Panc1 (cell line): ENCODE measurements at regions not wholly inside any gene's neighbourhood (a gene's known extent, or its start where the extent isn't known, plus 50 kb on each side); places are given as distances from the start of the nearest gene placed in this dataset.

Source experiments
- ATAC-seq: fragments of 200-7000 bp; cut with Tn5 transposase; 2 replicates; pipeline ENCODE4 v1.9.1; 2020; ENCODE audit warnings: mild to moderate bottlenecking, moderate library complexity
- BruUV-seq: library from RNA; stranded (reverse); fragments of 400-500 nt; replicated peaks from 2 replicates; lab custom pipeline; 2021; lab: Mats Ljungman, UMichigan
- CTCF ChIA-PET: fragments of 300-600 bp; sonication (Branson Sonifier 250); formaldehyde crosslinking; loops from one replicate; lab custom pipeline; 2022; ENCODE audit warnings: antibody characterized with exemption; lab: Charles Lee
- POLR2A ChIA-PET: fragments of 300-600 bp; sonication (Branson Sonifier 250); formaldehyde crosslinking; loops from one replicate; lab custom pipeline; 2022; ENCODE audit warnings: antibody characterized with exemption; lab: Charles Lee
- DNase-seq: peaks from one replicate; pipeline ENCODE4 v3.0.0-alpha.2; 2010; ENCODE audit warnings: low read depth, low spot score
- H3K27ac ChIP-seq: 2 replicates; pipeline ENCODE4 v1.5.1; 2011; ENCODE audit warnings: mild to moderate bottlenecking, low read length, inconsistent platforms
- H3K27me3 ChIP-seq: fragments of 200-500 bp; sonication (Bioruptor generic); 2 replicates; pipeline ENCODE4 v1.6.0; 2014; ENCODE audit warnings: low read length, inconsistent platforms; ENCODE audit not compliant: control insufficient read depth, insufficient read depth
- H3K36me3 ChIP-seq: fragments of 200-500 bp; sonication (Bioruptor generic); 2 replicates; pipeline ENCODE4 v1.5.1; 2014; ENCODE audit warnings: inconsistent platforms, mild to moderate bottlenecking, low read length, moderate library complexity; ENCODE audit not compliant: control insufficient read depth, insufficient read depth
- H3K4me1 ChIP-seq: 2 replicates; pipeline ENCODE4 v1.5.1; 2011; ENCODE audit warnings: inconsistent platforms, mild to moderate bottlenecking, low read length, moderate library complexity; ENCODE audit not compliant: control insufficient read depth, insufficient read depth
- H3K4me3 ChIP-seq, 2 experiments: 2 replicates each; pipeline ENCODE4 v1.5.1; 2011 to 2012; ENCODE audit warnings: low read depth in 2 of 2, low read length in 2 of 2, mild to moderate bottlenecking in 2 of 2, inconsistent platforms in 1 of 2, moderate library complexity in 1 of 2
- H3K9me3 ChIP-seq: fragments of 200-500 bp; sonication (Bioruptor generic); 2 replicates; pipeline ENCODE4 v1.5.1; 2014; ENCODE audit warnings: low read depth, mild to moderate bottlenecking, inconsistent platforms, low read length, moderate library complexity; ENCODE audit not compliant: control insufficient read depth, insufficient read depth
- CTCF ChIP-seq: fragments of 450-650 bp; IDR thresholded peaks from 2 replicates; pipeline ENCODE4 v1.5.1; 2017; ENCODE audit warnings: mild to moderate bottlenecking
- POLR2AphosphoS5 ChIP-seq: IDR thresholded peaks from 2 replicates; pipeline ENCODE4 v1.6.1; 2012; ENCODE audit warnings: mild to moderate bottlenecking, low read depth, low read length, moderate library complexity
- REST ChIP-seq, 2 experiments: IDR thresholded peaks; 2 replicates each; pipeline ENCODE4 v1.6.1; 2011 to 2012; ENCODE audit warnings: low read depth in 2 of 2, control low read depth in 1 of 2, low read length in 1 of 2, mild to moderate bottlenecking in 1 of 2, moderate library complexity in 1 of 2; ENCODE audit not compliant: insufficient read depth in 1 of 2
- SIN3A ChIP-seq: IDR thresholded peaks from 2 replicates; pipeline ENCODE4 v1.6.1; 2012; ENCODE audit warnings: low read depth, mild to moderate bottlenecking, low read length, moderate library complexity, borderline replicate concordance; ENCODE audit not compliant: insufficient read depth
- TCF7L2 ChIP-seq: IDR thresholded peaks from 2 replicates; pipeline ENCODE4 v1.6.1; 2011; ENCODE audit warnings: mild to moderate bottlenecking, low read depth, low read length, inconsistent platforms
- in situ Hi-C: cut with HindIII; loops from 2 replicates; pipeline ENCODE4 v1.10.0; 2016; ENCODE audit warnings: low sequenced_read_pairs, low pct_unique_long_range_greater_than_20kb
- intact Hi-C: fragments of 100-400 bp; cut with micrococcal nuclease; formaldehyde crosslinking; loops from one replicate; pipeline ENCODE4 v1.10.0; 2022; ENCODE audit not compliant: unreplicated experiment

GRCh38 chr2:194095359-194095758 is 1561.7 kb upstream of the SLC39A10 start:
- no peak for ATAC-seq
- Histone ChIP-seq H3K4me3 (no peak overlapping the region), H3K4me1 (no peaks in the 10 kb centered on the region), H3K27me3 (no peaks in the 10 kb centered on the region), H3K9me3 (no peaks in the 10 kb centered on the region), H3K27ac (no peak overlapping the region), H3K36me3 (no peaks in the 10 kb centered on the region)
- CTCF ChIA-PET: no interaction called here
- in situ Hi-C loops: no loop called here
- POLR2A ChIA-PET: no interaction called here
- no peak for TF ChIP-seq REST (IDR thresholded peaks at IDR 0.05; ENCODE audit: insufficient read depth in 1 of 2, low read depth in 2 of 2, low read length in 1 of 2)
- no peak for TF ChIP-seq SIN3A
- TF ChIP-seq TCF7L2: no peak
- no peak for TF ChIP-seq POLR2AphosphoS5
- TF ChIP-seq CTCF: no peak
- DNase-seq: no peak
- no TSS peak for BruUV-seq
- intact Hi-C loops: no loop called here

GRCh38 chr2:194090251-194090905 is 1566.6 kb upstream of the SLC39A10 start:
- in situ Hi-C loops: no loop called here
- H3K27me3 ChIP-seq: no peaks in the 10 kb centered on the region
- DNase-seq (no peak), ATAC-seq (no peak)
- no peaks in the 10 kb centered on the region for H3K9me3 ChIP-seq
- ChIA-PET CTCF (no interaction called here), POLR2A (interaction anchor here (0.7 kb wide), 1 partner anchor 236 kb away, joined by 3 read pairs; no protein-coding TSS in a partner anchor)
- TF ChIP-seq CTCF: no peak
- TF ChIP-seq POLR2AphosphoS5: no peak
- no peak for TF ChIP-seq REST (IDR thresholded peaks at IDR 0.05; ENCODE audit: insufficient read depth in 1 of 2, low read depth in 2 of 2, low read length in 1 of 2)
- no peak for TF ChIP-seq SIN3A
- TF ChIP-seq TCF7L2: no peak
- intact Hi-C loops: no loop called here
- H3K27ac ChIP-seq: no peak overlapping the region
- H3K4me1 ChIP-seq: no peaks in the 10 kb centered on the region
- no peaks in the 10 kb centered on the region for H3K36me3 ChIP-seq
- BruUV-seq: no TSS peak
- H3K4me3 ChIP-seq: no peak overlapping the region
